Suprapubic skin (tissue), 4 donors: ENCODE measurements at regions not wholly inside any gene's neighbourhood (a gene's known extent, or its start where the extent isn't known, plus 50 kb on each side); places are given as distances from the start of the nearest gene placed in this dataset.
"Not testable (repeated sequence)": the region's sequence is repeated elsewhere in the genome, so short reads cannot be mapped to it uniquely, and the experiment has no call there.

ENCODE experiments used
- DNase-seq, 2 donors: peaks; one replicate each; pipeline ENCODE4 v3.0.0-alpha.2; 2019; ENCODE audit warnings: low spot score in 2 of 2
- H3K27ac ChIP-seq: fragments of 200-600 bp; sonication (generic); one replicate; pipeline ENCODE4 v1.5.1; 2019
- H3K27me3 ChIP-seq: fragments of 200-600 bp; sonication (generic); one replicate; pipeline ENCODE4 v1.5.1; 2019
- H3K36me3 ChIP-seq: fragments of 200-600 bp; sonication (generic); one replicate; pipeline ENCODE4 v1.5.1; 2019
- H3K4me1 ChIP-seq: fragments of 200-600 bp; sonication (generic); one replicate; pipeline ENCODE4 v1.5.1; 2019
- H3K4me3 ChIP-seq: fragments of 200-600 bp; sonication (generic); one replicate; pipeline ENCODE4 v1.5.1; 2019; ENCODE audit warnings: mild to moderate bottlenecking
- H3K9me3 ChIP-seq: fragments of 200-600 bp; sonication (generic); one replicate; pipeline ENCODE4 v1.5.1; 2019
- CTCF ChIP-seq, 2 donors: fragments of 200-600 bp in 1 of 2; fragments of 450-650 bp in 1 of 2; sonication (generic) in 1 of 2; IDR thresholded peaks; one replicate each; pipeline ENCODE4 v1.5.1; 2016 to 2019; ENCODE audit warnings: antibody characterized with exemption in 2 of 2, mild to moderate bottlenecking in 1 of 2, moderate library complexity in 1 of 2
- POLR2A ChIP-seq, 2 donors: fragments of 450-650 bp; IDR thresholded peaks; one replicate each; pipeline ENCODE4 v1.6.1; 2017; ENCODE audit warnings: antibody characterized with exemption in 2 of 2, mild to moderate bottlenecking in 2 of 2, moderate library complexity in 2 of 2
- POLR2AphosphoS5 ChIP-seq, 3 donors: sonication (generic); formaldehyde crosslinking; IDR thresholded peaks; one replicate each; pipeline ENCODE4 v1.6.1; 2017; ENCODE audit warnings: antibody characterized with exemption in 3 of 3
- WGBS: methylation state at CpG from one replicate; pipeline ENCODE4 v1.1.5; 2018; 5-methylcytosine and 5-hydroxymethylcytosine counted together

GRCh38 chr17:26881195-26881594, 412.7 kb upstream of the WSB1 start:
- WGBS = 77% methylated on average over 1 of the region's 2 CpGs
- peaks cover 15% of the 10 kb centered on the region for H3K9me3 ChIP-seq
- DNase-seq, H3K27me3 ChIP-seq, H3K4me3 ChIP-seq, H3K4me1 ChIP-seq, H3K36me3 ChIP-seq, H3K27ac ChIP-seq: not testable (repeated sequence)
- TF ChIP-seq CTCF (IDR thresholded peaks at IDR 0.05) = peak in 1 of 2 donors; percentile 99
- TF ChIP-seq POLR2A (IDR thresholded peaks at IDR 0.05) = peak in 1 of 2 donors; percentile 30

GRCh38 chr17:26882097-26882761, 411.7 kb upstream of the WSB1 start:
- H3K9me3 ChIP-seq = peaks cover 14% of the 10 kb centered on the region
- DNase-seq, H3K4me3 ChIP-seq, H3K4me1 ChIP-seq, H3K27me3 ChIP-seq, H3K27ac ChIP-seq, H3K36me3 ChIP-seq: not testable (repeated sequence)
- WGBS = 82% methylated on average over 1 of the region's 9 CpGs

- H3K4me1 ChIP-seq, H3K27me3 ChIP-seq, H3K4me3 ChIP-seq, H3K27ac ChIP-seq, H3K9me3 ChIP-seq, H3K36me3 ChIP-seq, DNase-seq: not testable (repeated sequence)
- 76% methylated on average over 13 of the region's 16 CpGs for WGBS
These were observed 409.8 kb upstream of the WSB1 start for GRCh38 chr17:26883878-26884740.

GRCh38 chr17:26884741-26885059, 409.2 kb upstream of the WSB1 start:
- not testable (repeated sequence) for H3K4me3 ChIP-seq, DNase-seq, H3K27me3 ChIP-seq, H3K9me3 ChIP-seq, H3K4me1 ChIP-seq, H3K27ac ChIP-seq, H3K36me3 ChIP-seq
- WGBS = 67% methylated on average over 4 of the region's 4 CpGs

GRCh38 chr17:26885244-26885970, 408.5 kb upstream of the WSB1 start:
- H3K36me3 ChIP-seq, H3K27me3 ChIP-seq, H3K4me3 ChIP-seq, H3K4me1 ChIP-seq, H3K27ac ChIP-seq, H3K9me3 ChIP-seq: not testable (repeated sequence)
- 66% methylated on average over 8 of the region's 8 CpGs for WGBS
- DNase-seq = peak in 1 of 2 donors; percentile 62
- TF ChIP-seq POLR2AphosphoS5 (IDR thresholded peaks at IDR 0.05) (peak in 2 of 3 donors; percentile 34 to 63), CTCF (IDR thresholded peaks at IDR 0.05) (peak in 1 of 2 donors; percentile 36), POLR2A (IDR thresholded peaks at IDR 0.05) (peak in 1 of 2 donors; percentile 66)
